NCI-H1048 (cell line): ENCODE measurements at regions not wholly inside any gene's neighbourhood (a gene's known extent, or its start where the extent isn't known, plus 50 kb on each side); places are given as distances from the start of the nearest gene placed in this dataset.

ENCODE experiments used
- DNase-seq: peaks from one replicate; lab custom pipeline; 2025; lab: John Stamatoyannopoulos, UW

DNA sequence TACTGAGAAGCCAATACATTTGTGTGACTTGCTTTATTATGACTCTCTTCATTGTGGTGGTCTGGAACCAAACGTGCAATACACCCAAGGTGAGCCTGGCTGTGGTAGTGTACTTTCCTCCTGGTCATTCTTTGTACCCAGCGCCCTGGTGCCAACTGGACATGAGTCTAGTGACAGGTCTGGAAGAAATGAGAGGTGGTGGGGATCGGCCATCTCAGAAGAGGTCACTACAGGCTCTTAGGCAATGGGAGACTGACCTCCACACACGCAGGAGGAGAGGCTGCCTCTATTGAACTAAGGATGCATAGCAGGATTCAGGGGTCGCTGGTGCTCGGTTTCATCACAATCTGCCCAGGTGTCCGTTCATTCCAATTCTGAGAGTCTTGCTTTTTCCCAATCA lies 56.4 kb upstream of the RTL6 start:
- no peak for DNase-seq

GRCh38 chr22:44550711-44551491 lies 52.9 kb upstream of the RTL6 start:
- DNase-seq = no peak

DNA sequence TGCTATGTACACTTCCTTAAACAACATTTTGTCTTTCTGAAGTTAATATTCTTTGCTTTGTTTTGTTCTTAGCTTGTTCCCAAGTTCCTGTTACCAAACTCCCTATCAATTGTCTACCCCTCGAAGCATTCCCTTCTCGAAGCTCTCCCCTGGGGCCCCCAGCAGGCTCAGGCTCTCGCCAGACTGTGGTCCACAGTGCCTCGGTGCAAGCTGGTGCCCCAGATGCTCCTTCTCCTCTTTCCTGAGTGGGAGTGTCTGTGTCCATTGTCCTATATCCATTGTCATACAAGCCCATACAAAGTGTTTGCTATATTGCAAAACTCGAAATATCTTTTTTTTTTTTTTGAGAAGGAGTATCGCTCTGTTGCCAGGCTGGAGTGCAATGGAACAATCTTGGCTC lies 51.7 kb upstream of the RTL6 start:
- no peak for DNase-seq

- DNase-seq = no peak
Measured at GRCh38 chr22:44548981-44549380, 50.9 kb upstream of the RTL6 start.
